Colonic mucosa (tissue), 4 donors: ENCODE measurements at regions not wholly inside any gene's neighbourhood (a gene's known extent, or its start where the extent isn't known, plus 50 kb on each side); places are given as distances from the start of the nearest gene placed in this dataset.
"Not testable (repeated sequence)": the region's sequence is repeated elsewhere in the genome, so short reads cannot be mapped to it uniquely, and the experiment has no call there.

Experiments
- DNase-seq: peaks from one replicate; pipeline ENCODE4 v3.0.0-alpha.2; 2020
- H3K27ac ChIP-seq: fragments of 200-600 bp; one replicate; pipeline ENCODE4 v1.8.0; 2021
- H3K27me3 ChIP-seq: fragments of 200-600 bp; one replicate; pipeline ENCODE4 v1.8.0; 2021
- H3K36me3 ChIP-seq: fragments of 200-600 bp; one replicate; pipeline ENCODE4 v1.8.0; 2021
- H3K4me1 ChIP-seq: fragments of 200-600 bp; one replicate; pipeline ENCODE4 v1.8.0; 2021; ENCODE audit warnings: mild to moderate bottlenecking
- H3K4me3 ChIP-seq: fragments of 200-600 bp; one replicate; pipeline ENCODE4 v1.8.0; 2021
- H3K9ac ChIP-seq, 2 donors: one replicate each; pipeline ENCODE4 v1.7.0; 2013; ENCODE audit warnings: control low read depth in 2 of 2, low read depth in 2 of 2, low read length in 2 of 2
- H3K9me3 ChIP-seq: fragments of 200-600 bp; one replicate; pipeline ENCODE4 v1.8.0; 2021
- CTCF ChIP-seq: fragments of 200-600 bp; IDR thresholded peaks from one replicate; pipeline ENCODE4 v1.8.0; 2022; ENCODE audit warnings: antibody characterized with exemption, mild to moderate bottlenecking
- intact Hi-C: fragments of 100-400 bp; cut with DNase I; formaldehyde crosslinking; loops from one replicate; pipeline ENCODE4 v1.14.1; 2022
- donor health status: healthy.
- donor health status: DM: no; HTN: no; CAD: no.
- donor health status: DM: no; HTN: no; CAD: no.

- H3K27me3 ChIP-seq = no peaks in the 10 kb centered on the region
- no peak for DNase-seq
- no peaks in the 10 kb centered on the region for H3K9me3 ChIP-seq
- intact Hi-C loops = no loop called here
- H3K4me3 ChIP-seq = no peak overlapping the region
- no peak for TF ChIP-seq CTCF
- H3K4me1 ChIP-seq = no peaks in the 10 kb centered on the region
- no peaks in the 10 kb centered on the region for H3K36me3 ChIP-seq
- H3K9ac ChIP-seq = no peak overlapping the region
- no peak overlapping the region for H3K27ac ChIP-seq
These were observed 278.5 kb upstream of the C1orf174 start for GRCh38 chr1:4178501-4179113.

GRCh38 chr1:4179914-4180735 is 280.1 kb upstream of the C1orf174 start:
- H3K27ac ChIP-seq = no peak overlapping the region
- no peaks in the 10 kb centered on the region for H3K36me3 ChIP-seq
- H3K4me3 ChIP-seq = no peak overlapping the region
- no peaks in the 10 kb centered on the region for H3K27me3 ChIP-seq
- no peaks in the 10 kb centered on the region for H3K9me3 ChIP-seq
- H3K9ac ChIP-seq = no peak overlapping the region
- DNase-seq = no peak
- H3K4me1 ChIP-seq = no peaks in the 10 kb centered on the region
- no peak for TF ChIP-seq CTCF
- intact Hi-C loops = no loop called here

- H3K27ac ChIP-seq, intact Hi-C loops, H3K36me3 ChIP-seq, H3K27me3 ChIP-seq, H3K9me3 ChIP-seq, DNase-seq, H3K9ac ChIP-seq, H3K4me1 ChIP-seq, H3K4me3 ChIP-seq: not testable (repeated sequence)
These were observed 286.4 kb upstream of the C1orf174 start for GRCh38 chr1:4186486-4186885.

- no peak overlapping the region for H3K9ac ChIP-seq
- no peaks in the 10 kb centered on the region for H3K4me1 ChIP-seq
- intact Hi-C loops = no loop called here
- no peak for DNase-seq
- H3K36me3 ChIP-seq = no peaks in the 10 kb centered on the region
- no peak overlapping the region for H3K4me3 ChIP-seq
- TF ChIP-seq CTCF = no peak
- H3K27me3 ChIP-seq = no peaks in the 10 kb centered on the region
- H3K27ac ChIP-seq = no peak overlapping the region
- no peaks in the 10 kb centered on the region for H3K9me3 ChIP-seq
These were observed 303.4 kb upstream of the C1orf174 start for GRCh38 chr1:4203501-4203900.

- no peak for TF ChIP-seq CTCF
- H3K4me3 ChIP-seq = no peak overlapping the region
- intact Hi-C loops = no loop called here
These were observed 307.1 kb upstream of the C1orf174 start for GRCh38 chr1:4207183-4207582.

More at GRCh38 chr1:4207183-4207582, 307.1 kb upstream of the C1orf174 start:
- Histone ChIP-seq H3K27ac (no peak overlapping the region), H3K4me1 (no peaks in the 10 kb centered on the region), H3K9me3 (no peaks in the 10 kb centered on the region), H3K9ac (no peak overlapping the region), H3K27me3 (no peaks in the 10 kb centered on the region), H3K36me3 (no peaks in the 10 kb centered on the region)
- no peak for DNase-seq
